ENCODE measurements at regions not wholly inside any gene's neighbourhood (a gene's known extent, or its start where the extent isn't known, plus 50 kb on each side); places are given as distances from the start of the nearest gene placed in this dataset.

GRCh38 chr4:23382879-23383278 lies 507.0 kb downstream of the PPARGC1A start:
- intact Hi-C loops (cut with micrococcal nuclease): no loop called here
- Histone ChIP-seq H3K36me3 (replicated peaks in 1 of 2; ENCODE audit: control extremely low read depth in 1 of 2, control insufficient read depth in 1 of 2, extremely low read depth in 1 of 2, insufficient read depth in 2 of 2, low read length in 1 of 2) (no peaks in the 10 kb centered on the region), H3K27ac (ENCODE audit: low read length in 2 of 2) (no peak overlapping the region), H3K4me1 (ENCODE audit: control insufficient read depth in 2 of 2, insufficient read depth in 2 of 2, low read length in 2 of 2) (no peaks in the 10 kb centered on the region), H3K79me2 (ENCODE audit: control insufficient read depth, insufficient read depth, low read length) (no peaks in the 10 kb centered on the region), H2AFZ (ENCODE audit: insufficient read depth, low read depth, low read length, poor library complexity, severe bottlenecking) (no peak overlapping the region), H3K9me3 (ENCODE audit: control extremely low read depth in 1 of 3, control insufficient read depth in 2 of 3, insufficient read depth in 1 of 3, low read length in 2 of 3) (no peaks in the 10 kb centered on the region), H4K20me1 (ENCODE audit: control insufficient read depth, insufficient read depth, low read length, poor library complexity, severe bottlenecking) (no peaks in the 10 kb centered on the region), H3K4me2 (replicated peaks; ENCODE audit: low read depth, low read length, poor library complexity, severe bottlenecking) (no peak overlapping the region), H3K9ac (ENCODE audit: low read length) (no peak overlapping the region), H3K27me3 (replicated peaks in 1 of 4; ENCODE audit: control extremely low read depth in 1 of 4, control insufficient read depth in 3 of 4, insufficient read depth in 4 of 4, low read length in 3 of 4) (no peaks in the 10 kb centered on the region), H3K4me3 (ENCODE audit: control extremely low read depth in 1 of 5, extremely low read depth in 1 of 5, insufficient read depth in 1 of 5, low read depth in 2 of 5, low read length in 4 of 5) (no peak overlapping the region)
- H3K27me3 Mint-ChIP-seq: no peaks in the 10 kb centered on the region
- H3K27ac Mint-ChIP-seq: no peak overlapping the region
- H3K4me1 Mint-ChIP-seq: no peaks in the 10 kb centered on the region
- no peaks in the 10 kb centered on the region for H3K9me3 Mint-ChIP-seq (ENCODE audit: insufficient read depth)
- DNase-seq (no peak), ATAC-seq (ENCODE audit: low read depth) (no peak)
- POLR2A ChIA-PET: no interaction called here
- no peak overlapping the region for H3K4me3 Mint-ChIP-seq
- TF ChIP-seq CTCF (IDR thresholded peaks at IDR 0.05): no peak
- CTCF ChIA-PET: no interaction called here

GRCh38 chr4:23374259-23374658 lies 515.6 kb downstream of the PPARGC1A start:
- ATAC-seq (ENCODE audit: low read depth): no peak
- Histone ChIP-seq H2AFZ (ENCODE audit: insufficient read depth, low read depth, low read length, poor library complexity, severe bottlenecking) (no peak overlapping the region), H3K9ac (ENCODE audit: low read length) (no peak overlapping the region), H3K36me3 (replicated peaks in 1 of 2; ENCODE audit: control extremely low read depth in 1 of 2, control insufficient read depth in 1 of 2, extremely low read depth in 1 of 2, insufficient read depth in 2 of 2, low read length in 1 of 2) (no peaks in the 10 kb centered on the region), H3K27ac (ENCODE audit: low read length in 2 of 2) (no peak overlapping the region), H3K9me3 (ENCODE audit: control extremely low read depth in 1 of 3, control insufficient read depth in 2 of 3, insufficient read depth in 1 of 3, low read length in 2 of 3) (peaks cover 0 to 8% (median 0%) of the 10 kb centered on the region in 3 donors), H3K4me2 (replicated peaks; ENCODE audit: low read depth, low read length, poor library complexity, severe bottlenecking) (no peak overlapping the region), H3K4me3 (ENCODE audit: control extremely low read depth in 1 of 5, extremely low read depth in 1 of 5, insufficient read depth in 1 of 5, low read depth in 2 of 5, low read length in 4 of 5) (no peak overlapping the region), H3K79me2 (ENCODE audit: control insufficient read depth, insufficient read depth, low read length) (no peaks in the 10 kb centered on the region), H4K20me1 (ENCODE audit: control insufficient read depth, insufficient read depth, low read length, poor library complexity, severe bottlenecking) (no peaks in the 10 kb centered on the region), H3K4me1 (ENCODE audit: control insufficient read depth in 2 of 2, insufficient read depth in 2 of 2, low read length in 2 of 2) (no peaks in the 10 kb centered on the region), H3K27me3 (replicated peaks in 1 of 4; ENCODE audit: control extremely low read depth in 1 of 4, control insufficient read depth in 3 of 4, insufficient read depth in 4 of 4, low read length in 3 of 4) (no peaks in the 10 kb centered on the region)
- H3K4me1 Mint-ChIP-seq: no peaks in the 10 kb centered on the region
- H3K27me3 Mint-ChIP-seq: no peaks in the 10 kb centered on the region
- H3K27ac Mint-ChIP-seq: no peak overlapping the region
- intact Hi-C loops (cut with micrococcal nuclease): no loop called here
- peaks cover 4% of the 10 kb centered on the region for H3K9me3 Mint-ChIP-seq (ENCODE audit: insufficient read depth)
- ChIA-PET POLR2A (no interaction called here), CTCF (no interaction called here)
- DNase-seq: no peak
- WGBS (ENCODE audit: insufficient coverage): no CpG with 5 or more reads among the region's 4 CpGs
- H3K4me3 Mint-ChIP-seq: no peak overlapping the region
- TF ChIP-seq CTCF (IDR thresholded peaks at IDR 0.05) (no peak), EZH2 (IDR thresholded peaks at IDR 0.05; ENCODE audit: borderline replicate concordance, insufficient read depth, low read depth, low read length, poor library complexity, severe bottlenecking) (no peak)
